AG09319 (cell line): ENCODE measurements at regions not wholly inside any gene's neighbourhood (a gene's known extent, or its start where the extent isn't known, plus 50 kb on each side); places are given as distances from the start of the nearest gene placed in this dataset.

Experiments used
- DNase-seq: peaks from one replicate; pipeline ENCODE4 v3.0.0-alpha.2; 2010; ENCODE audit warnings: low read depth; ENCODE audit errors: extremely low read depth
- CTCF ChIP-seq: IDR thresholded peaks from 2 replicates; pipeline ENCODE4 v1.5.1; 2011; ENCODE audit warnings: low read depth, mild to moderate bottlenecking, inconsistent platforms, low read length, moderate library complexity

- TF ChIP-seq CTCF: no peak; the same call in 1 of the 2 replicates
- no peak for DNase-seq
These were observed 469.4 kb upstream of the SLC35B3 start for GRCh38 chr6:8904754-8905153.

- TF ChIP-seq CTCF: no peak
- DNase-seq: no peak
These were observed 464.7 kb upstream of the SLC35B3 start for GRCh38 chr6:8900056-8900455.

GRCh38 chr6:8889514-8889913 is 454.2 kb upstream of the SLC35B3 start:
- TF ChIP-seq CTCF: no peak
- DNase-seq: no peak

GRCh38 chr6:8888468-8888867 is 453.1 kb upstream of the SLC35B3 start:
- peak; percentile 34 for TF ChIP-seq CTCF
- DNase-seq: no peak

- no peak for TF ChIP-seq CTCF
- no peak for DNase-seq
These were observed 446.3 kb upstream of the SLC35B3 start for GRCh38 chr6:8881663-8882062.

- no peak for DNase-seq
- TF ChIP-seq CTCF: no peak
These were observed 444.0 kb upstream of the SLC35B3 start for GRCh38 chr6:8879334-8879733.

GRCh38 chr6:8875986-8876385 is 440.6 kb upstream of the SLC35B3 start:
- no peak for TF ChIP-seq CTCF
- no peak for DNase-seq
